D721Med (cell line): ENCODE measurements at regions not wholly inside any gene's neighbourhood (a gene's known extent, or its start where the extent isn't known, plus 50 kb on each side); places are given as distances from the start of the nearest gene placed in this dataset.

Experiments used
- DNase-seq: peaks from one replicate; pipeline ENCODE4 v3.0.0; 2011; ENCODE audit warnings: low spot score; ENCODE audit not compliant: insufficient read length
- FAIRE-seq: peaks from 2 replicates; lab custom pipeline; 2011; peaks lifted over from hg19 to GRCh38; lab: Jason Lieb, UNC
- TF ChIP-seq, protein P1 (sequence below): IDR thresholded peaks from 2 replicates; pipeline ENCODE4 v1.5.1; 2012; ENCODE audit warnings: mild to moderate bottlenecking, control low read depth; ENCODE audit not compliant: insufficient read depth; ENCODE audit errors: missing control alignments

DNA sequence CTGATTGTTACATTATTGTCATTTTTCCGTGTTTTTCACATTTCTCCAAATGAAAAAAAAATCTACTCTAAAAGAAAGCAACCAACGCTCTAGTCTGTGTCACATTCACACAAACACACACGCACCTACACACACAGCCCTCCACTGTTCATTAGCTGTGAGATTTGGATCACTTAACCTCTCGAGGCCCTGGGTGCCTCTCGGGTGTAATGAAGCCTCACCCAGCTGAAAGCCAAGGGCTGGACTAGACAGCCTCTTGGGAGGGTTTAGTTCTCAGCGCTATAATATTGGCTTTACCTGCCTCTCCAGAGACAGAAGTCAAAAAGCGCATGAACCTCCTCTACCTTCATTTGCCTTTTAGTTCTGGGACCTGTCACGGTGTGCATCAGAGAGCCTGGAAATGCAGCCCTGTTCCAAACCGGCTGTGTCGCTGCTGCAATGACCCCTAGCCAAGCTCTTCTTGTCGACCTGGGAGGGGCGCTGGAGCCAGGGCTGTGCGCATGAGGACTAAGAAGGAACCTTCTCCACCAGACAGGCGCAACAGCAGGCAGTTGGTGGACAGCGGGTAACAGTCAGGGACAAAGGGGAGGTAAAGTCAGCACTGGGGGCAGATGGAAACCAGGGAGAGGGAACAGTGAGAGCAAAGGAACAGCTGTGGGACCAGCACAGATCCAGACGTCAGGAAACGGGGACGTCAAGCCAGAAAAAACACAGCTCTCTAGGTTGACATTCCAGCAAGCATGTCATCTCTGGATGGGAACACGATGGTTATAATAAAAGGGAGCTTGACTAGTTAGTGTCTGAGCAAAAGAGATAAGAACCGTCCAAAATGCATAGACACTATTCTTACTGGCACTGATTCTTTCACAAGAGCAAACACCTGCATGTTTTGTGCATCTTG, 375.9 kb downstream of the EFNB2 start:
- FAIRE-seq, result no peak
- TF ChIP-seq, protein P1, sequence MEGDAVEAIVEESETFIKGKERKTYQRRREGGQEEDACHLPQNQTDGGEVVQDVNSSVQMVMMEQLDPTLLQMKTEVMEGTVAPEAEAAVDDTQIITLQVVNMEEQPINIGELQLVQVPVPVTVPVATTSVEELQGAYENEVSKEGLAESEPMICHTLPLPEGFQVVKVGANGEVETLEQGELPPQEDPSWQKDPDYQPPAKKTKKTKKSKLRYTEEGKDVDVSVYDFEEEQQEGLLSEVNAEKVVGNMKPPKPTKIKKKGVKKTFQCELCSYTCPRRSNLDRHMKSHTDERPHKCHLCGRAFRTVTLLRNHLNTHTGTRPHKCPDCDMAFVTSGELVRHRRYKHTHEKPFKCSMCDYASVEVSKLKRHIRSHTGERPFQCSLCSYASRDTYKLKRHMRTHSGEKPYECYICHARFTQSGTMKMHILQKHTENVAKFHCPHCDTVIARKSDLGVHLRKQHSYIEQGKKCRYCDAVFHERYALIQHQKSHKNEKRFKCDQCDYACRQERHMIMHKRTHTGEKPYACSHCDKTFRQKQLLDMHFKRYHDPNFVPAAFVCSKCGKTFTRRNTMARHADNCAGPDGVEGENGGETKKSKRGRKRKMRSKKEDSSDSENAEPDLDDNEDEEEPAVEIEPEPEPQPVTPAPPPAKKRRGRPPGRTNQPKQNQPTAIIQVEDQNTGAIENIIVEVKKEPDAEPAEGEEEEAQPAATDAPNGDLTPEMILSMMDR, result no peak
- DNase-seq, result no peak

DNA sequence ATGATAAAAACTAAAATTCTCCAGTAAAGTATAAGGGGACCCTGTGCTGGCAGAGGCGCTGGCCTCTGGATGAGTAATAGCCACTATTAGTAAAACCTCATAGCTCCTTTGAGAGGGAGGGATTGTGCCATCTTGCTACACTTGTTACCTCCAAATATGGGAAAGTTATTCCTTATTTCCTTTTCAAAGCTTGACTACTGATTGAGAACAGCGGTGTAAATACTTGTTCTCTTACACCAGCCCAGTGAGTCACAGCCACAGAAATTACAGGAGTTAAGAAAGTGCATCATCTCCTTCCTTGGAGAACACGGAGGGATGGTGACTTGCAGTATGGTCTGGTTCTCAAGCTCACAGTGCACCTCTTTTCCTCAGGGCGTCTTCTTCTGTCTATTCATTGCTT, 379.0 kb downstream of the EFNB2 start:
- TF ChIP-seq, protein P1, result no peak
- DNase-seq, result no peak
- FAIRE-seq, result no peak

DNA sequence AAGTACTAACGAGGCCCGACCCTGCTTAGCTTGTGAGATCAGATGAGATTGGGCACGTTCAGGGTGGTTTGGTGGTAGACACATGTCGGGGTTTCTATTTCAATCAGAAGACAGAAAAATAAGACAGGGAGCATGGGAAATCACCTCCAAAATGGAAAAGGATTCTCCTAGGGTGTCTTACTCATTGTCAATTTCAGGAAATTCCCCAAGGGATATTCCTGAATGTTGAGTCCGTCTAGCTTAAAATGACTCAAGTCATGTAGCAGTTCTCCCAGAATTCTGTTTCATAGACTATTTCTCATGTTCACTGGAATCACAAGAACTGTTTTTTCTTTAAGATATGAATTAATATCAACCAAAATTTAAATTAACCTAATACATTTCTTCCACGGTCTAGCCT, 380.1 kb downstream of the EFNB2 start:
- TF ChIP-seq, protein P1, result no peak
- FAIRE-seq (no peak), DNase-seq (no peak)

DNA sequence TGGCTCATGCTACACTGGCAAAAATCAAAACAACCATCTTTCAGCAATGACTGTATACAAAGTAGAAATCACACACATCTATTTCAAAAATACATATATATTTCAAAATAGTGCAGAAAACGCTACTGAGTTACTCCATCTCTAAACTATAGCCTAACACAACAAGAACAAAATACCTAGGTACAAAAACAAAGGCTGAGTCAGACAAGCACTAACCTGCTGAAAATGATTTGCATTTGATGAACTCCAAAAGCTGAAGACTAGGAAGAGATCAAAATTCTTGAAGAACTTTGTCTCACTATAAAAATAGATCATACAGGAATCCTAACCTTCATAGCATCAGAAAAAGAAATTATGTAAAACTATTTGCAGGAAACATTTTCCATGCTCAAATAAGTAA, 381.6 kb downstream of the EFNB2 start:
- no peak for FAIRE-seq
- TF ChIP-seq, protein P1, result no peak
- DNase-seq, result no peak

DNA sequence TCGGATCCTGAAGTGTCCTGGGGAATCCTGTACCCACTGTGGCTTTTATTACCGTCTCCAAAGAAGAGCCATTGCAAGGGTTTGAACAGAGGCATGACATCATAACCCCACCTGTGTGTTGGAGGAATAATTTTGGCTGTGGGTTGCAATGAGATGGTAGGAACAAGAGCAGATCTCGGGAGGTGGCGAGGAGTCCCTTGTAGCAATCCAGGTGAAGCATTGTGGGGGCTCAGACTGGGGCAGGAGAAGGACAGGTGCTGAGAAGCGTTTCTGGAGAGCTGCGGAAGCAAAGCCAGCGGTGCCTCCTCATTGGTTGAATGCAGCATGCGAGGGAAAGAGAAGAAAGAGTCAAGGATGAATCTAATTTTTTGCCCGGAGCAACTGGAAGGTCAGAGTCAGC, 382.4 kb downstream of the EFNB2 start:
- TF ChIP-seq, protein P1, result no peak
- DNase-seq (no peak), FAIRE-seq (no peak)

DNA sequence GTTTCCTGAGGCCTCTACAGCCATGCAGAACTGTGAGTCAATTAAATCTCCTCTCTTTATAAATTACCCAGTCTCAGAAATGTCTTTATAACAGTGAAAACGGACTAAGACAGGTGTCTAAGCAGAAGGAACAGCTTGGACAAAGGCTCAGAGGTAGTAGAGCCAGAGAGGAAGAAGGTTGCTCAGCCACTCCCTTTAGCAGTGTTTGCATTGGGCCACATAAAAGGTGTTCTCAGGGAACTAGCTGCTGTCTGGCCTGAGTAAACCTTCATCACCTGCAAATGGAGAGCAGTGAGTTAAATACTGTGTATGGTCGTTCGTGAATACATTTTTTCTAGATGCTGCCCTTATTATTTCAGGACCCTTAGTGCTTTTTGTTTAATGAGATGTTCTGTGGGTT, 383.4 kb downstream of the EFNB2 start:
- FAIRE-seq, result no peak
- TF ChIP-seq, protein P1, result no peak

DNA sequence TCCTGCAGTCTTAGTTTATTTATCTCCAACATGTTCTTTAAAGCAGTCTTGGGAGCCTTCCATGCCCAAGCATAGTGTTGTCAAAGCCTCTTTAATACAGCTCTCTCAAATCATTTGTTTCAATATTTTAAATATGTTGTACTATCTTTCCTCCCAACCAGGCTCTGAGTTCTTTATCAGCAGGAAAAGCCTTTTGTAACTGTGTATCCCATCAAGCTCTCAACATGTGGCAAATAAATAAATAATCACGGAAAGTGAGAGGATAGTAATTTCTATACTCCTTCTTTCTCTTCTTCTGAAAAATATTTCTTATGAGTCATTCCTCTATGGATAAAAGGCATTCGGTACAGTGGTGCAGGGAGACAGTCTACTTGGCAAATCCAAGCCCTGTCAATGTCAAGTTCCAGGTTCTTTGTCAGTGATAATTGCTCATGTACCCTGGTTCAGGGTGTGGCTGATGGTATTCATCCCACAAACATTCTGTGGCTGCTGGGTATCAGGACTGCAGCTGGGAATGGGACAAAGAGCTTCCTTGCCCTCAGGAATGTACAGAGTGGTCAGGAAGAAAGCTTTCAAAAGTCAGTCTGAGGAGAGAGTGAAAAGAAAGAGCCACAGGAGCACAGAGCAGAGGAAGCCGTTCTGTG, 384.3 kb downstream of the EFNB2 start:
- no peak for DNase-seq
- TF ChIP-seq, protein P1, result no peak
- FAIRE-seq, result no peak

More for the DNA sequence above, 383.4 kb downstream of the EFNB2 start:
- no peak for DNase-seq
